Adipocyte (in vitro differentiated cells): ENCODE measurements at regions not wholly inside any gene's neighbourhood (a gene's known extent, or its start where the extent isn't known, plus 50 kb on each side); places are given as distances from the start of the nearest gene placed in this dataset.

Experiments
- DNase-seq: peaks from one replicate; pipeline ENCODE4 v3.0.0-alpha.2; 2015; ENCODE audit warnings: low read depth
- H3K27me3 ChIP-seq: replicated peaks from 2 replicates; pipeline ENCODE4 v1.7.0; 2013; ENCODE audit warnings: mild to moderate bottlenecking, low read length, moderate library complexity; ENCODE audit not compliant: control insufficient read depth, insufficient read depth
- H3K36me3 ChIP-seq: 2 replicates; pipeline ENCODE4 v1.7.0; 2013; ENCODE audit warnings: low read length, mild to moderate bottlenecking, moderate library complexity; ENCODE audit not compliant: control insufficient read depth, insufficient read depth, severe bottlenecking
- H3K4me1 ChIP-seq: 2 replicates; pipeline ENCODE4 v1.7.0; 2013; ENCODE audit warnings: mild to moderate bottlenecking, low read length, moderate library complexity; ENCODE audit not compliant: control insufficient read depth, insufficient read depth
- H3K4me3 ChIP-seq: 2 replicates; pipeline ENCODE4 v1.7.0; 2013; ENCODE audit warnings: mild to moderate bottlenecking, low read length, moderate library complexity
- H3K9ac ChIP-seq: 2 replicates; pipeline ENCODE4 v1.7.0; 2013; ENCODE audit warnings: mild to moderate bottlenecking, low read length, moderate library complexity
- H3K9me3 ChIP-seq: 2 replicates; pipeline ENCODE4 v1.7.0; 2013; ENCODE audit warnings: mild to moderate bottlenecking, low read length, moderate library complexity; ENCODE audit not compliant: control insufficient read depth

GRCh38 chr20:54891907-54892306 is 416.5 kb downstream of the DOK5 start:
- Histone ChIP-seq H3K4me3 (no peak overlapping the region), H3K9me3 (no peaks in the 10 kb centered on the region), H3K4me1 (no peaks in the 10 kb centered on the region), H3K9ac (no peak overlapping the region), H3K36me3 (no peaks in the 10 kb centered on the region), H3K27me3 (no peaks in the 10 kb centered on the region)
- DNase-seq: no peak

DNA sequence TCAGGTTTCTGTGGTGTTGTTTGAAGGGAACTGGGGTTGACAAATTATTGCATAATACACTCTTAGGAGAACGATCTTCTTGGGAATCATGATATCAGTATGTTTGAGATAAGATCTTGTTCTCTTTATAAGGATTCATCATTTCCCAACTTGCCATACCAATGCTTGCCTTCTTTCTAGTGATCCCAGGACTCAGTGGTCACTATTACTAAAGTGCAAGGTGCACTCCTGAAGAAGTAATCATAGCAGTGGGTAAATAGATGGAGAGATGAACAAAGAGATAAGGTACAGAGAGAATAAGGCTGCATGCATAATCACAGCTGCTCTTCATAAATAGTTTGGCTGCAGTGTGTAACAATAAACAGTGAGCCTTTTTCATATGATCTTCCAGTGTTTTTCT is 404.0 kb downstream of the DOK5 start:
- DNase-seq: no peak
- H3K4me3 ChIP-seq: no peak overlapping the region
- H3K4me1 ChIP-seq: no peaks in the 10 kb centered on the region
- no peaks in the 10 kb centered on the region for H3K36me3 ChIP-seq
- no peaks in the 10 kb centered on the region for H3K9me3 ChIP-seq
- no peaks in the 10 kb centered on the region for H3K27me3 ChIP-seq
- no peak overlapping the region for H3K9ac ChIP-seq

- no peak overlapping the region for H3K4me3 ChIP-seq
- H3K9me3 ChIP-seq: no peaks in the 10 kb centered on the region
- no peak overlapping the region for H3K9ac ChIP-seq
- no peaks in the 10 kb centered on the region for H3K27me3 ChIP-seq
- H3K36me3 ChIP-seq: no peaks in the 10 kb centered on the region
- DNase-seq: no peak
- H3K4me1 ChIP-seq: no peaks in the 10 kb centered on the region
Observed at GRCh38 chr20:54875307-54875706, 399.9 kb downstream of the DOK5 start.

GRCh38 chr20:54874718-54875117 is 399.3 kb downstream of the DOK5 start:
- no peak overlapping the region for H3K4me3 ChIP-seq
- no peaks in the 10 kb centered on the region for H3K9me3 ChIP-seq
- DNase-seq: no peak
- no peaks in the 10 kb centered on the region for H3K4me1 ChIP-seq
- H3K36me3 ChIP-seq: no peaks in the 10 kb centered on the region
- H3K9ac ChIP-seq: no peak overlapping the region
- no peaks in the 10 kb centered on the region for H3K27me3 ChIP-seq

DNA sequence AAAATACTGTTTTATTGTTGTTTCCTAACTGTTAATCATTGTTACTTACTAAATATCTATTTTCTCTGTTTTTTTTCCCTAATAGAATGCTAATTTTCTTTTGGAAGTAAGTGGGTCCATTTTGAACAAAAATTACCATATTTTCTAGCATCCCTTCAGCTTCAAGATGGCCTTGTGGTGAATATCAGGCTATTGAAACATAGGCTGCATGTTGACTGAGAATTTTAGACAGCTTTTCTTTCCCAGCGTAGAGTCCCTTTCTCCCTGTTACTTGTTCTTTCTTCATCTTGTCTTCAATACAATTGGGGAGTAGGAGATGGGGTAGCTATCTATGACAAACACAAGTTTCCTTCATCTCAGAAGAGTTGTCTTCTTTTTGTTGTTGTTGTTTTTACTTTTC is 397.0 kb downstream of the DOK5 start:
- Histone ChIP-seq H3K4me1 (no peaks in the 10 kb centered on the region), H3K9me3 (no peaks in the 10 kb centered on the region), H3K9ac (no peak overlapping the region), H3K4me3 (no peak overlapping the region), H3K27me3 (no peaks in the 10 kb centered on the region), H3K36me3 (no peaks in the 10 kb centered on the region)
- DNase-seq: no peak

DNA sequence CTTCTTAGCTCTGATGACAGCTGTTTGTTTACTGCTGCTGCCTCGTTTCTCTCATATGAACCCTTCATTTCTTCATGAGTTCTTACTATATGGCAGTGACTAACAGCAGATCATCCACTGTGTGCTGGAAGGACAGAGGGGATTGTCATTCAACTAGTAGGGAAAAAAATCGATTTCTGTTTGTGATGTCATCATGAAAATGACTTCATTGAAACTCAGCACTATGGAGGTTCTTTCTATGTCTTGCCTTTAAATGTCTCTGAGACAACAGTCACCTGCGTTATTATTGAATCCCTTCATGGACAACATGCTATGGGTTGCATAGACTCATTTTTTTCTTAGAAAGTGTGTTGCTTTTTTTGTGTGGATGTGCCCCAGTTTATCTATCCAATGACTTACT is 394.4 kb downstream of the DOK5 start:
- H3K9ac ChIP-seq: no peak overlapping the region
- no peaks in the 10 kb centered on the region for H3K36me3 ChIP-seq
- H3K27me3 ChIP-seq: no peaks in the 10 kb centered on the region
- no peak overlapping the region for H3K4me3 ChIP-seq
- no peak for DNase-seq
- no peaks in the 10 kb centered on the region for H3K9me3 ChIP-seq
- no peaks in the 10 kb centered on the region for H3K4me1 ChIP-seq

- no peaks in the 10 kb centered on the region for H3K27me3 ChIP-seq
Observed at GRCh38 chr20:54865273-54865672, 389.9 kb downstream of the DOK5 start.

DNA sequence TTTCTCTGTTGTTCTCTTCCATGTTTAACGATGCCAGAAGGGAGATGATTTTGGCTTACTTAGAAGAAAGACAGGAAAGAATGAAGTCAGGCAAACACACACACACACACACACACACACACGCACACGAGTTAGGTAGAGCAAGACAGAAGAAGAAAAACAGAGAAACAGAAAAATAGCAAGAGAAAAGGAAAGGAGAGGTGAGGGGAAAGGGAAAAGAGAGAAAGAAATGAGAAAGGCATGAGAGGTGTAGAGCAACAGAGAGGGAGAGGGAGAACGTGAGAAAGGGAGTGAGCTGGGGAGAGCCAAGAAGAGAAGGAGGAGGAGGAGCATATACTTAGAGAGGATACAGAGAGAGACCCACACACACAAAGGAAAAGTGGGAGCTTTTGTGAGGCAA is 385.3 kb downstream of the DOK5 start:
- no peak overlapping the region for H3K4me3 ChIP-seq
- H3K4me1 ChIP-seq: no peaks in the 10 kb centered on the region
- H3K9me3 ChIP-seq: no peaks in the 10 kb centered on the region
- H3K9ac ChIP-seq: no peak overlapping the region
- H3K27me3 ChIP-seq: no peaks in the 10 kb centered on the region
- no peak for DNase-seq
- H3K36me3 ChIP-seq: no peaks in the 10 kb centered on the region

More at GRCh38 chr20:54865273-54865672, 389.9 kb downstream of the DOK5 start:
- Histone ChIP-seq H3K9me3 (no peaks in the 10 kb centered on the region), H3K36me3 (no peaks in the 10 kb centered on the region), H3K4me1 (no peaks in the 10 kb centered on the region), H3K9ac (no peak overlapping the region), H3K4me3 (no peak overlapping the region)
- no peak for DNase-seq

DNA sequence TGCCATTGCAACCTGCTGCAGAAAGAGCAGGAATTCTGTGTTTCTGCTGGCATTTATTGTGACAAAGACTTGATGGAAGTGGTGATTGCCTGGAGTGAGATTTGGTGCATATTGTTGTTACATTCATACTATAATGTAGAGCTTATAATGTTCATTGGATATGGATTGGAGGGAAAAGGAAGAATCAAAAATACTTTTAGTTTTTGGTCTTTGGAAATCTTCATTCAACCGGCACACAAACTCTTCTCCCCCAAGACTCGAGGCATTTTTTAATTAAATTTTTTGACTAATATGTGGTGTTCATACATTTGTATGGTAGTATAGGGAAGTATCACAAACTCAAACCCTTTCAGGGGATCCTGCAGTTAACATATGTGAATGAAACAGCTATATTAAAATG is 380.8 kb downstream of the DOK5 start:
- H3K4me1 ChIP-seq: no peaks in the 10 kb centered on the region
- H3K27me3 ChIP-seq: no peaks in the 10 kb centered on the region
- H3K4me3 ChIP-seq: no peak overlapping the region
- H3K9ac ChIP-seq: no peak overlapping the region
- no peaks in the 10 kb centered on the region for H3K9me3 ChIP-seq
- H3K36me3 ChIP-seq: no peaks in the 10 kb centered on the region
- no peak for DNase-seq

DNA sequence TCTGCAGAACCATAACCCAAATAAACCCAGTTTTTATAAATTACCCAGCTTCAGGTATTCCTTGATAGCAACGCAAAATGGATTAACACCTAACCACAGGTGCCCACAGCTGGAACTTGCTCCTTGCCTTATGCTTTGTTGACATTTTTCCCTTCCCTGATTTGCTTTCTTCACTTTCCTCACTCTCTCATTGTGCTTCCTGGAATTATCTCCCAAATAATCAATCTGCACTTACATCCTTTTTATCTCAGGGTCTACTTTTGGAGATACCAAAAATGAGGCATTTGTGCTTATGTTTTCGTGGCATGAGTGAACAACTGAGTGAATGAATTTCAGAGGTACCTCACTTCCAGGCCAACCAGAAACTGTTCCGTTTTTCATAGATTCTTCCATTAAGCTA is 374.3 kb downstream of the DOK5 start:
- no peak for DNase-seq
- Histone ChIP-seq H3K4me3 (no peak overlapping the region), H3K27me3 (no peaks in the 10 kb centered on the region), H3K4me1 (no peaks in the 10 kb centered on the region), H3K9me3 (no peaks in the 10 kb centered on the region), H3K9ac (no peak overlapping the region), H3K36me3 (no peaks in the 10 kb centered on the region)

DNA sequence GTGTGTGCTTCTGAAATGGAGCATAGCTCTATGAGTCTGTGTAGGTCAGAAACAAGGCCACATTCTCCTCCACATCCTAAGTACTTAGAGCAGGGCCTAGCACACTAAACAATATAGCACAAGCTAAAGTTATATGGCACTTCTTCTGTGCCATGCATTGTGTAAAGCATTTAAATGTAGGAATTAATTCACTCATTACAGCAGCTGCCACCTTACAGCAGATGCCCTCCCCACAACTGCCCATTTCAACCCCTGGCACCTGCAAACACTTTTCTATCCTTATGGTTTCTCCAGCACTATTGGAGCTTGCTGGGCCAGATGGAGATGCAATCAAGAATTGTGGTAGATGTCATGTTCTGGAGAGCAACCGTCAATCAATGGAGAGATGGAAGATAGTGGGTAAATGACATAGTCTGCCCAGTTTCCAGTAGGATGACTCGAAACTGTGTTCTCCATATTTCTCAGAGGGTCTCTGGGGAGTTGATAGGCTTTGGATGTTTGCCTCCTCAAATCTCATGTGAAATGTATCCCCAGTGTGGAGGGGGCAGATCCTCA is 373.7 kb downstream of the DOK5 start:
- Histone ChIP-seq H3K4me1 (no peaks in the 10 kb centered on the region), H3K9me3 (no peaks in the 10 kb centered on the region), H3K9ac (no peak overlapping the region), H3K36me3 (no peaks in the 10 kb centered on the region), H3K27me3 (no peaks in the 10 kb centered on the region), H3K4me3 (no peak overlapping the region)
- DNase-seq: no peak

DNA sequence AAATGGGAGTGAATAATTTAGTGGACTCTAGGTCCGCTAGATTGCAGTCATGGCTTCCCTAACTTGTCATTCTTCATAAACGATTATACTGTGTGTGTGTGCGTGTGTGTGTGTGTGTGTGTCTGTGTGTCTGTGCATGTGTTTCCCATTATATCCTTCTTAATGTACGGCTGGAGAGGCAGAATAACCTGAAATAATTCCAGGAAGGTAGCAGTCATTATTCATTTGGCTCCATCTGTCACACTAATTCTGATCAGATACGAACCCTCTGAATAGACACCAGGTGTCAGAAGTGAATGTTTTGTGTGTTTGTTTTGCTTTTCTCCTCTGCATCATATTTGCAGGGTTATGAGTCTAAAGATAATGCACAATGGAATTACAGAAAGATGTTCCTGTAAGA is 372.9 kb downstream of the DOK5 start:
- no peaks in the 10 kb centered on the region for H3K4me1 ChIP-seq
- no peak overlapping the region for H3K9ac ChIP-seq
- H3K9me3 ChIP-seq: no peaks in the 10 kb centered on the region
- DNase-seq: no peak
- no peaks in the 10 kb centered on the region for H3K27me3 ChIP-seq
- no peak overlapping the region for H3K4me3 ChIP-seq
- no peaks in the 10 kb centered on the region for H3K36me3 ChIP-seq
